Ishikawa (cell line): ENCODE measurements at regions not wholly inside any gene's neighbourhood (a gene's known extent, or its start where the extent isn't known, plus 50 kb on each side); places are given as distances from the start of the nearest gene placed in this dataset.

ENCODE experiments used
- TCF12 ChIP-seq: IDR thresholded peaks from 2 replicates; pipeline ENCODE4 v1.6.1; 2012; ENCODE audit warnings: low read depth
- TEAD4 ChIP-seq: IDR thresholded peaks from 2 replicates; pipeline ENCODE4 v1.6.1; 2012
- TF ChIP-seq, protein P1 (sequence below): IDR thresholded peaks from 2 replicates; pipeline ENCODE4 v1.6.1; 2012; ENCODE audit warnings: low read depth, mild to moderate bottlenecking
- TF ChIP-seq, protein P2 (sequence below): IDR thresholded peaks from 2 replicates; pipeline ENCODE4 v1.6.1; 2012

DNA sequence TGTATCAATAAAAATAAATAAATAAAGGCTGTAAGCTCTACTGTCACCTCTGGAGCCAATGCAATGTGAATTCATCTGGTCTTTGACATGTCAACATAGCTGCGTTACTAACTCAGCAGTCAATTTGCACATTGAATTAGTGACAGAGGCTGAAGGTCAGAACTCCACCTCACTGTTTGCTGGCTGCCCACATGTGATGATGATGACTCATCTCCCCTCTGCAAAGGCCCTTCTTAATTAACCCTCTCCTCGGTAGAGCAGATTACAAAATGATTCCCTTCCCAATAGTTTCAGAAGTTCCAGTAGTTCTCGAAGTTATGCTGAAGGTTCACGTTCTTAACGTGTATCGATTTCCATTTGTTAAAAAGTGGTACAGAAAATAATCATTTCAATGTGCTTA is 1626.0 kb upstream of the TENM3 start:
- TF ChIP-seq TEAD4 (no peak), TCF12 (no peak)
- TF ChIP-seq, protein P1, sequence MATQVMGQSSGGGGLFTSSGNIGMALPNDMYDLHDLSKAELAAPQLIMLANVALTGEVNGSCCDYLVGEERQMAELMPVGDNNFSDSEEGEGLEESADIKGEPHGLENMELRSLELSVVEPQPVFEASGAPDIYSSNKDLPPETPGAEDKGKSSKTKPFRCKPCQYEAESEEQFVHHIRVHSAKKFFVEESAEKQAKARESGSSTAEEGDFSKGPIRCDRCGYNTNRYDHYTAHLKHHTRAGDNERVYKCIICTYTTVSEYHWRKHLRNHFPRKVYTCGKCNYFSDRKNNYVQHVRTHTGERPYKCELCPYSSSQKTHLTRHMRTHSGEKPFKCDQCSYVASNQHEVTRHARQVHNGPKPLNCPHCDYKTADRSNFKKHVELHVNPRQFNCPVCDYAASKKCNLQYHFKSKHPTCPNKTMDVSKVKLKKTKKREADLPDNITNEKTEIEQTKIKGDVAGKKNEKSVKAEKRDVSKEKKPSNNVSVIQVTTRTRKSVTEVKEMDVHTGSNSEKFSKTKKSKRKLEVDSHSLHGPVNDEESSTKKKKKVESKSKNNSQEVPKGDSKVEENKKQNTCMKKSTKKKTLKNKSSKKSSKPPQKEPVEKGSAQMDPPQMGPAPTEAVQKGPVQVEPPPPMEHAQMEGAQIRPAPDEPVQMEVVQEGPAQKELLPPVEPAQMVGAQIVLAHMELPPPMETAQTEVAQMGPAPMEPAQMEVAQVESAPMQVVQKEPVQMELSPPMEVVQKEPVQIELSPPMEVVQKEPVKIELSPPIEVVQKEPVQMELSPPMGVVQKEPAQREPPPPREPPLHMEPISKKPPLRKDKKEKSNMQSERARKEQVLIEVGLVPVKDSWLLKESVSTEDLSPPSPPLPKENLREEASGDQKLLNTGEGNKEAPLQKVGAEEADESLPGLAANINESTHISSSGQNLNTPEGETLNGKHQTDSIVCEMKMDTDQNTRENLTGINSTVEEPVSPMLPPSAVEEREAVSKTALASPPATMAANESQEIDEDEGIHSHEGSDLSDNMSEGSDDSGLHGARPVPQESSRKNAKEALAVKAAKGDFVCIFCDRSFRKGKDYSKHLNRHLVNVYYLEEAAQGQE: no peak
- TF ChIP-seq, protein P2, sequence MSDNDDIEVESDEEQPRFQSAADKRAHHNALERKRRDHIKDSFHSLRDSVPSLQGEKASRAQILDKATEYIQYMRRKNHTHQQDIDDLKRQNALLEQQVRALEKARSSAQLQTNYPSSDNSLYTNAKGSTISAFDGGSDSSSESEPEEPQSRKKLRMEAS: no peak
